Hematopoietic multipotent progenitor cell treated with erythropoietin and hydrocortisone succinate and interleukin-3 and kit ligand, for 17 days (in vitro differentiated cells): ENCODE measurements at regions not wholly inside any gene's neighbourhood (a gene's known extent, or its start where the extent isn't known, plus 50 kb on each side); places are given as distances from the start of the nearest gene placed in this dataset.

ENCODE experiments used
- DNase-seq: peaks from one replicate; pipeline ENCODE4 v3.0.0-alpha.2; 2015; ENCODE audit warnings: low spot score

GRCh38 chr12:90260136-90260535 lies 551.5 kb upstream of the ATP2B1 start:
- DNase-seq: no peak

GRCh38 chr12:90257927-90258624 lies 549.4 kb upstream of the ATP2B1 start:
- DNase-seq: no peak

- no peak for DNase-seq
These were observed 546.2 kb upstream of the ATP2B1 start for GRCh38 chr12:90254796-90255195.

- no peak for DNase-seq
These were observed 545.1 kb upstream of the ATP2B1 start for GRCh38 chr12:90253674-90254181.

- no peak for DNase-seq
These were observed 544.5 kb upstream of the ATP2B1 start for GRCh38 chr12:90253136-90253535.

- DNase-seq: no peak
These were observed 542.1 kb upstream of the ATP2B1 start for GRCh38 chr12:90250766-90251165.

- no peak for DNase-seq
These were observed 541.4 kb upstream of the ATP2B1 start for GRCh38 chr12:90250042-90250441.

- no peak for DNase-seq
These were observed 538.0 kb upstream of the ATP2B1 start for GRCh38 chr12:90246688-90247087.

- DNase-seq: no peak
These were observed 536.8 kb upstream of the ATP2B1 start for GRCh38 chr12:90245391-90245790.

GRCh38 chr12:90244232-90244631 lies 535.6 kb upstream of the ATP2B1 start:
- DNase-seq: no peak

- no peak for DNase-seq
These were observed 534.6 kb upstream of the ATP2B1 start for GRCh38 chr12:90243211-90243610.

- DNase-seq: no peak
These were observed 531.2 kb upstream of the ATP2B1 start for GRCh38 chr12:90239732-90240260.

- no peak for DNase-seq
These were observed 530.1 kb upstream of the ATP2B1 start for GRCh38 chr12:90238663-90239271.

- no peak for DNase-seq
These were observed 529.2 kb upstream of the ATP2B1 start for GRCh38 chr12:90237841-90238240.

- no peak for DNase-seq
These were observed 527.0 kb upstream of the ATP2B1 start for GRCh38 chr12:90235642-90236041.

GRCh38 chr12:90234472-90234871 lies 525.8 kb upstream of the ATP2B1 start:
- DNase-seq: no peak

GRCh38 chr12:90233168-90234100 lies 524.8 kb upstream of the ATP2B1 start:
- DNase-seq: no peak

GRCh38 chr12:90229407-90230170 lies 521.0 kb upstream of the ATP2B1 start:
- DNase-seq: no peak

- DNase-seq: no peak
These were observed 517.6 kb upstream of the ATP2B1 start for GRCh38 chr12:90226211-90226610.

GRCh38 chr12:90216815-90217214 lies 508.2 kb upstream of the ATP2B1 start:
- no peak for DNase-seq

GRCh38 chr12:90216020-90216552 lies 507.4 kb upstream of the ATP2B1 start:
- no peak for DNase-seq
